ENCODE measurements at regions not wholly inside any gene's neighbourhood (a gene's known extent, or its start where the extent isn't known, plus 50 kb on each side); places are given as distances from the start of the nearest gene placed in this dataset.

DNA sequence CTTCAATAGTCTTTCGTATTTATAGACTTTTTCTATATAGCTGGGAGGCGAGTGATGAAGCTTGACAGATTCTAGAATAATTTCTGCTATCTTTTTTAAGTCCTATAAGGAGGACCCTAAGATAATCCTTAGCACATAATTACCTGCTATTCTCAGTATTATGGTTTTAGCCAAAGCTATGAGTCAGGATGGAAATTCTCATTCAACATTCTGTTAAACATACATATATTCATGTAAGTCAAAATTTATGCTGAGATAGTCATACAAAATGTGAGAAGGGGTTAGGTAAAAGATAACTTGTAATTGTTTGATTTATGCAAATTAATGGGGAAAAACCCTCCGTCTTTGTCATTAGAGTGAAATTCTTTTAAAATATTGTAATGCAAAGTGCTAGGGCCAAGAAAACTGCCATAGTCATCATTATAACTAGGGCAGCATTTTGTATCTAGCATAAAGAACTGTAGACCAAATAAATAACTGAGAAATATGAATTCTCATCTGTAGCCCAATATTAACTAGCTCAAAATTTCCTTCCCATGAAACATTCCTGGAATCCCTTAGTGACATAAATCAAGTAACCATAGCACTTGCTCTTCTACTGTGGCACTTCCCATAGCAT is 118.5 kb downstream of the MRPS30 start:
- Histone ChIP-seq H3K27ac (no peak overlapping the region), H3K36me3 (no peaks in the 10 kb centered on the region), H3K27me3 (no peaks in the 10 kb centered on the region), H3K4me3 (no peak overlapping the region), H3K9me3 (no peaks in the 10 kb centered on the region), H3K4me1 (no peaks in the 10 kb centered on the region)
- TF ChIP-seq, protein P1, sequence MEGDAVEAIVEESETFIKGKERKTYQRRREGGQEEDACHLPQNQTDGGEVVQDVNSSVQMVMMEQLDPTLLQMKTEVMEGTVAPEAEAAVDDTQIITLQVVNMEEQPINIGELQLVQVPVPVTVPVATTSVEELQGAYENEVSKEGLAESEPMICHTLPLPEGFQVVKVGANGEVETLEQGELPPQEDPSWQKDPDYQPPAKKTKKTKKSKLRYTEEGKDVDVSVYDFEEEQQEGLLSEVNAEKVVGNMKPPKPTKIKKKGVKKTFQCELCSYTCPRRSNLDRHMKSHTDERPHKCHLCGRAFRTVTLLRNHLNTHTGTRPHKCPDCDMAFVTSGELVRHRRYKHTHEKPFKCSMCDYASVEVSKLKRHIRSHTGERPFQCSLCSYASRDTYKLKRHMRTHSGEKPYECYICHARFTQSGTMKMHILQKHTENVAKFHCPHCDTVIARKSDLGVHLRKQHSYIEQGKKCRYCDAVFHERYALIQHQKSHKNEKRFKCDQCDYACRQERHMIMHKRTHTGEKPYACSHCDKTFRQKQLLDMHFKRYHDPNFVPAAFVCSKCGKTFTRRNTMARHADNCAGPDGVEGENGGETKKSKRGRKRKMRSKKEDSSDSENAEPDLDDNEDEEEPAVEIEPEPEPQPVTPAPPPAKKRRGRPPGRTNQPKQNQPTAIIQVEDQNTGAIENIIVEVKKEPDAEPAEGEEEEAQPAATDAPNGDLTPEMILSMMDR (IDR thresholded peaks at IDR 0.05), result no peak
- TF ChIP-seq POLR2A (IDR thresholded peaks at IDR 0.05), result no peak
- no peak for DNase-seq

DNA sequence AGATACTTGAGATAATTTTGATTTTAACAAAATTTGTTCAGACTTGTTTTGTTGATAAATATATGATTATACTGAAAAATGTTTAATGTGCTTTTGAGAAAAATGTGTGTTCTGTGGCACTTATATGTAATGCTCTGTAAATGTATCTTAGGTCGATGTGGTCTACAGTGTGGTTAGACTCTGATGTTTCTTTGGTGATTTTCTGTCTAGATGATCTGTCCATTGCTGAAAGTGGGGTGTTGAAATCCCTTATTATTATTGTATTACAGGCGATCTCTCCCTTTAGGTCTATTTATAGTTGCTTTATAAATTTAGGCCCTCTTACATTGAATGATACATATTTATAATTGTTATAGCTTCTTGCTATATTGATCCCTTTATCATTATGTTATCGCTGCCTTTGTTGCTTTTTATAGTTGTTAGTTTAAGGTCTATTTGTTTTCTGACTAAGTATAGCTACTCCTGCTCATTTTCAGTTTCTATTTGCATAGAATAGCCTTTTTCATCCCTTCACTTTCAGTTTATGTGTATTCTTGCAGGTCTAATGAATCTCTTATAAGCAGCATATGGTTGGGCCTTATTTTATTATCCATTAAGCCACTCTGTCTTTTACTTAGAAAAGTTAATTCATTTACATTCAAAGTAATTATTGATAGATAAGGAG is 124.3 kb downstream of the MRPS30 start:
- no peak for TF ChIP-seq POLR2A (IDR thresholded peaks at IDR 0.05)

DNA sequence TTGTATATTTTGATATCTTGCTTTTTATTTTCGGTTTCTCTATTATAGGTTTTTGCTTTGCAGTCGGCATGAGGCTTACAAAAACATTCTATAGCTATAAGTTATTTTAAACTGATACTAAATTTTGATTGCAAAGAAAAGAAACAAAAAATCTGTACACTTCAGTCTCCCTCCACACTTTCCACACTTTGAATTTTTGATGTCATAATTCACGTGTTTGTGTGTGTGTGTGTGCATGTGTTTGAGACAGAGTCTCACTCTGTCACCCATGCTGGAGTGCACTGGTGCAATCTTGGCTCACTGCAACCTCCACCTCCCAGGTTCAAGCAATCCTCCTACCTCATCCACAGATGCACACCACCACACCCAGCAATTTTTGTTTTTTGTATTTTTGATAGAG is 124.9 kb downstream of the MRPS30 start:
- Histone ChIP-seq H3K4me3 (no peak overlapping the region), H3K4me1 (no peaks in the 10 kb centered on the region), H3K27me3 (no peaks in the 10 kb centered on the region), H3K36me3 (no peaks in the 10 kb centered on the region), H3K27ac (no peak overlapping the region), H3K9me3 (no peaks in the 10 kb centered on the region)
- DNase-seq, result no peak
- TF ChIP-seq, protein P1 (IDR thresholded peaks at IDR 0.05), result no peak
- TF ChIP-seq POLR2A (IDR thresholded peaks at IDR 0.05), result no peak

More for the DNA sequence above, 124.3 kb downstream of the MRPS30 start:
- no peak for DNase-seq
- Histone ChIP-seq H3K27ac (no peak overlapping the region), H3K9me3 (no peaks in the 10 kb centered on the region), H3K36me3 (no peaks in the 10 kb centered on the region), H3K4me1 (no peaks in the 10 kb centered on the region), H3K4me3 (no peak overlapping the region), H3K27me3 (no peaks in the 10 kb centered on the region)

DNA sequence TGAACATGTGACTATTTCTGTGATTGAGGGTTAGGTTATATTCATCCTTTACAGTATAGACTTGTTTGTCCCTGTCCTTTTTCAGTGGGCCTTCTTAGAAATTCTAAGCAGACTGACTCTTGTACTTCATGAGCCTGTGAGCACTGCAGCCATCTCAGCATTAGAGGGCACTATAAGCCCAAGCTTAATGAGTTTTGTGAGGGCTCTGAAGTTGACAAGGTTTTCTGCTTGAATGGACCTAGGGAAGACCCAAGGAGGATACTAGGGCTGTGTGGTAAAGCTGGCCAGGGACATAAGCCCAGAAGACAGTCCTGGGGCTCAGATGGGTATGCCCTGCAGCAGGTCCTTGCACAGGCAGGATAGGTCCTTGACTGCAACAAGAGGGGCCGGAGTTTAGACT is 126.5 kb downstream of the MRPS30 start:
- no peak for TF ChIP-seq POLR2A (IDR thresholded peaks at IDR 0.05)
- TF ChIP-seq, protein P1 (IDR thresholded peaks at IDR 0.05), result no peak
- no peaks in the 10 kb centered on the region for H3K36me3 ChIP-seq

DNA sequence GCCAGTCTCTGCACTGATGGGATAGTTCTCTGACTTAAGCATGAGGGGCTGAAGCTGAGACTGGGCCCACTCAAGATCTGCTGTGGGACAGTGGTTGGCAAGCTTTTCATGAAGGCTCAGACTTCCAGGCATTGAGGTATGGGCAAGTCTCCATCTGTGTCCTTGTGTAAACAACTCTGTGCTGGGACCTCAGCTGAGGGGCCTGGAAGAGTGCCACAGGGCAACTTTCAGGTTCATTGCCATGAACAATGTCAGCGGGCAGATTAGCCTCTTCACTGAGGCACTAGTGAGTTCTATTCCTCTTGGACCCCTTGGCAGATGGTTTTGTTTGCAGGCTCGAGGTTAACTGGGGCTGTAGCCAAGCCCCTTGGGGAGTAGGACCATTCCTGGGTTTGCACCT is 127.1 kb downstream of the MRPS30 start:
- Histone ChIP-seq H3K9me3 (no peaks in the 10 kb centered on the region), H3K27ac (no peak overlapping the region), H3K4me1 (no peaks in the 10 kb centered on the region), H3K27me3 (no peaks in the 10 kb centered on the region), H3K4me3 (no peak overlapping the region), H3K36me3 (no peaks in the 10 kb centered on the region)
- TF ChIP-seq, protein P1 (IDR thresholded peaks at IDR 0.05), result no peak
- no peak for DNase-seq

More for the DNA sequence above, 126.5 kb downstream of the MRPS30 start:
- H3K9me3 ChIP-seq, result no peaks in the 10 kb centered on the region
- no peak overlapping the region for H3K27ac ChIP-seq
- DNase-seq, result no peak
- no peaks in the 10 kb centered on the region for H3K27me3 ChIP-seq
- H3K4me1 ChIP-seq, result no peaks in the 10 kb centered on the region
- no peak overlapping the region for H3K4me3 ChIP-seq

DNA sequence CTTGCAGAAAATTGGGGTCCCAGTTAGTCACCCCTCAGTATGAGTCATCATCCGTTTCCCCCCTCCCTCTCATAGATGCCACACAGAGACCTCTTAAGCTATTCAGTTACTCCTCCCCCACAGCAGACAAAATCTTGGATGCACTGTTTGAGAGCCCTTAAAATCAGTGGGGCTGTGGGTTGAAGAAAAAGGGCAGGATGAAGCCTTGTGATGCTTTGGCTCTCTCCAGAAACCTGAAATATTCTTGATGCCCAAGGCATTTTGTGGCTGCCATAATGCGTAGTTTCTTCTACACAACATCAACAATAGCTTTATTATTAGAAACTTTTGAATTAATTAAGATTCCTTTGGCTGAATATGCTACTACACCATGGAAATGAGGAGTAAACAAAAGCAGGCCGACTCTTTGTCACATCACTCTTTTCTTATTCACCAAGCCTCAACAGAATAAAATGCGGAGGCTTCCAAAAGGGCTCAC is 133.8 kb downstream of the MRPS30 start:
- Histone ChIP-seq H3K9me3 (no peaks in the 10 kb centered on the region), H3K36me3 (no peaks in the 10 kb centered on the region), H3K4me1 (no peaks in the 10 kb centered on the region), H3K4me3 (no peak overlapping the region), H3K27ac (no peak overlapping the region), H3K27me3 (no peaks in the 10 kb centered on the region)
- TF ChIP-seq, protein P1 (IDR thresholded peaks at IDR 0.05), result no peak
- no peak for TF ChIP-seq POLR2A (IDR thresholded peaks at IDR 0.05)
- DNase-seq, result no peak

Data from Peyer's patch (tissue), 4 donors.